Thyroid gland (tissue), 4 donors: ENCODE measurements at regions not wholly inside any gene's neighbourhood (a gene's known extent, or its start where the extent isn't known, plus 50 kb on each side); places are given as distances from the start of the nearest gene placed in this dataset.

Source experiments
- CTCF ChIP-seq, 6 experiments: fragments of 200-600 bp in 3 of 6; fragments of 450-650 bp in 3 of 6; sonication (generic) in 3 of 6; IDR thresholded peaks; one replicate each; pipeline ENCODE4 v1.5.1; 2016 to 2019; ENCODE audit warnings: antibody characterized with exemption in 6 of 6, mild to moderate bottlenecking in 2 of 6, inconsistent platforms in 1 of 6, moderate library complexity in 1 of 6
- POLR2A ChIP-seq, 2 donors: fragments of 450-650 bp; IDR thresholded peaks; one replicate each; pipeline ENCODE4 v1.6.1; 2017; ENCODE audit warnings: antibody characterized with exemption in 2 of 2, mild to moderate bottlenecking in 2 of 2, moderate library complexity in 1 of 2

- no peak for TF ChIP-seq POLR2A (IDR thresholded peaks at IDR 0.05)
- TF ChIP-seq CTCF (IDR thresholded peaks at IDR 0.05), result no peak
Measured at GRCh38 chr20:43349841-43350240, 107.9 kb upstream of the SRSF6 start.
